CD4-positive, alpha-beta T cell treated with Interleukin-15 for 1 hour (primary cell): ENCODE measurements at regions not wholly inside any gene's neighbourhood (a gene's known extent, or its start where the extent isn't known, plus 50 kb on each side); places are given as distances from the start of the nearest gene placed in this dataset.
"Not testable (repeated sequence)": the region's sequence is repeated elsewhere in the genome, so short reads cannot be mapped to it uniquely, and the experiment has no call there.

ENCODE experiments used
- DNase-seq: peaks from one replicate; pipeline ENCODE4 v3.0.0-alpha.2; 2020

GRCh38 chr19:29006057-29006735 lies 206.8 kb downstream of the UQCRFS1 start:
- no peak for DNase-seq

- no peak for DNase-seq
These were observed 208.2 kb downstream of the UQCRFS1 start for GRCh38 chr19:29004796-29005195.

- no peak for DNase-seq
These were observed 209.1 kb downstream of the UQCRFS1 start for GRCh38 chr19:29003641-29004409.

- DNase-seq: no peak
These were observed 210.6 kb downstream of the UQCRFS1 start for GRCh38 chr19:29002336-29002735.

GRCh38 chr19:29001597-29002245 lies 211.2 kb downstream of the UQCRFS1 start:
- no peak for DNase-seq

- DNase-seq: no peak
These were observed 211.8 kb downstream of the UQCRFS1 start for GRCh38 chr19:29001141-29001581.

GRCh38 chr19:28999724-29000433 lies 213.1 kb downstream of the UQCRFS1 start:
- no peak for DNase-seq

GRCh38 chr19:28998974-28999373 lies 214.0 kb downstream of the UQCRFS1 start:
- DNase-seq: no peak

- not testable (repeated sequence) for DNase-seq
These were observed 215.1 kb downstream of the UQCRFS1 start for GRCh38 chr19:28997866-28998265.

GRCh38 chr19:28990522-28990921 lies 222.4 kb downstream of the UQCRFS1 start:
- DNase-seq: no peak

GRCh38 chr19:28989739-28990138 lies 223.2 kb downstream of the UQCRFS1 start:
- no peak for DNase-seq

- no peak for DNase-seq
These were observed 224.9 kb downstream of the UQCRFS1 start for GRCh38 chr19:28988066-28988465.

- no peak for DNase-seq
These were observed 225.8 kb downstream of the UQCRFS1 start for GRCh38 chr19:28987177-28987576.

GRCh38 chr19:28985201-28985600 lies 227.8 kb downstream of the UQCRFS1 start:
- DNase-seq: no peak

GRCh38 chr19:28984315-28984714 lies 228.6 kb downstream of the UQCRFS1 start:
- DNase-seq: no peak

GRCh38 chr19:28983430-28983829 lies 229.5 kb downstream of the UQCRFS1 start:
- DNase-seq: no peak

- DNase-seq: no peak
These were observed 231.0 kb downstream of the UQCRFS1 start for GRCh38 chr19:28981994-28982393.

- no peak for DNase-seq
These were observed 231.4 kb downstream of the UQCRFS1 start for GRCh38 chr19:28981518-28981917.

- DNase-seq: no peak
These were observed 232.6 kb downstream of the UQCRFS1 start for GRCh38 chr19:28980236-28980868.

- DNase-seq: no peak
These were observed 235.1 kb downstream of the UQCRFS1 start for GRCh38 chr19:28977826-28978225.

GRCh38 chr19:28972058-28972852 lies 240.7 kb downstream of the UQCRFS1 start:
- no peak for DNase-seq

GRCh38 chr19:28971513-28971912 lies 241.4 kb downstream of the UQCRFS1 start:
- no peak for DNase-seq
